ENCODE measurements at regions not wholly inside any gene's neighbourhood (a gene's known extent, or its start where the extent isn't known, plus 50 kb on each side); places are given as distances from the start of the nearest gene placed in this dataset.

- ATAC-seq (ENCODE audit: poor library complexity) = no peak
Observed at GRCh38 chr3:117003501-117003900, 293.9 kb downstream of the TUSC7 start.

GRCh38 chr3:117005274-117005673 is 295.7 kb downstream of the TUSC7 start:
- intact Hi-C loops (cut with DNase I, micrococcal nuclease) = no loop called here
- TF ChIP-seq CTCF (IDR thresholded peaks at IDR 0.05) = no peak
- CTCF ChIA-PET = no interaction called here
- H3K9me3 Mint-ChIP-seq = peaks cover 2% of the 10 kb centered on the region
- POLR2A ChIA-PET = no interaction called here
- DNase-seq = no peak
- Histone ChIP-seq H3K4me3 (ENCODE audit: low read length) (no peak overlapping the region), H3K4me1 (ENCODE audit: insufficient read depth, low read length) (no peaks in the 10 kb centered on the region), H3K36me3 (ENCODE audit: insufficient read depth, low read length) (no peaks in the 10 kb centered on the region), H3K9me3 (ENCODE audit: control insufficient read depth in 1 of 2, insufficient read depth in 1 of 2, low read length in 2 of 2) (no peaks in the 10 kb centered on the region), H3K27me3 (ENCODE audit: control insufficient read depth in 1 of 2, insufficient read depth in 2 of 2, low read length in 2 of 2) (no peaks in the 10 kb centered on the region), H3K27ac (ENCODE audit: low read depth in 1 of 2, low read length in 2 of 2) (no peak overlapping the region)
- no peaks in the 10 kb centered on the region for H3K36me3 Mint-ChIP-seq (ENCODE audit: low read depth)
- no peak overlapping the region for H3K27ac Mint-ChIP-seq
- no peak overlapping the region for H3K4me3 Mint-ChIP-seq
- ATAC-seq (ENCODE audit: poor library complexity) = no peak
- H3K27me3 Mint-ChIP-seq = no peaks in the 10 kb centered on the region
- no peaks in the 10 kb centered on the region for H3K4me1 Mint-ChIP-seq (ENCODE audit: low read depth)

More at GRCh38 chr3:117003501-117003900, 293.9 kb downstream of the TUSC7 start:
- Mint-ChIP-seq H3K9me3 (peaks cover 2% of the 10 kb centered on the region), H3K4me1 (ENCODE audit: low read depth) (no peaks in the 10 kb centered on the region), H3K36me3 (ENCODE audit: low read depth) (no peaks in the 10 kb centered on the region), H3K27me3 (no peaks in the 10 kb centered on the region), H3K27ac (no peak overlapping the region), H3K4me3 (no peak overlapping the region)
- no peak for TF ChIP-seq CTCF (IDR thresholded peaks at IDR 0.05)
- ChIA-PET POLR2A (no interaction called here), CTCF (no interaction called here)
- Histone ChIP-seq H3K4me1 (ENCODE audit: insufficient read depth, low read length) (no peaks in the 10 kb centered on the region), H3K4me3 (ENCODE audit: low read length) (no peak overlapping the region), H3K27ac (ENCODE audit: low read depth in 1 of 2, low read length in 2 of 2) (no peak overlapping the region), H3K9me3 (ENCODE audit: control insufficient read depth in 1 of 2, insufficient read depth in 1 of 2, low read length in 2 of 2) (no peaks in the 10 kb centered on the region), H3K36me3 (ENCODE audit: insufficient read depth, low read length) (no peaks in the 10 kb centered on the region), H3K27me3 (ENCODE audit: control insufficient read depth in 1 of 2, insufficient read depth in 2 of 2, low read length in 2 of 2) (no peaks in the 10 kb centered on the region)
- DNase-seq = no peak
- intact Hi-C loops (cut with DNase I, micrococcal nuclease) = no loop called here

- intact Hi-C loops (cut with DNase I, micrococcal nuclease) = no loop called here
- ChIA-PET POLR2A (no interaction called here), CTCF (no interaction called here)
- peaks cover 2% of the 10 kb centered on the region for H3K9me3 Mint-ChIP-seq
- Histone ChIP-seq H3K27me3 (ENCODE audit: control insufficient read depth in 1 of 2, insufficient read depth in 2 of 2, low read length in 2 of 2) (no peaks in the 10 kb centered on the region), H3K4me1 (ENCODE audit: insufficient read depth, low read length) (no peaks in the 10 kb centered on the region), H3K36me3 (ENCODE audit: insufficient read depth, low read length) (no peaks in the 10 kb centered on the region), H3K4me3 (ENCODE audit: low read length) (no peak overlapping the region), H3K27ac (ENCODE audit: low read depth in 1 of 2, low read length in 2 of 2) (no peak overlapping the region), H3K9me3 (ENCODE audit: control insufficient read depth in 1 of 2, insufficient read depth in 1 of 2, low read length in 2 of 2) (no peaks in the 10 kb centered on the region)
- no peak overlapping the region for H3K4me3 Mint-ChIP-seq
- H3K4me1 Mint-ChIP-seq (ENCODE audit: low read depth) = no peaks in the 10 kb centered on the region
- no peaks in the 10 kb centered on the region for H3K36me3 Mint-ChIP-seq (ENCODE audit: low read depth)
- ATAC-seq (ENCODE audit: poor library complexity) (no peak), DNase-seq (no peak)
- no peak for TF ChIP-seq CTCF (IDR thresholded peaks at IDR 0.05)
- no peaks in the 10 kb centered on the region for H3K27me3 Mint-ChIP-seq
- no peak overlapping the region for H3K27ac Mint-ChIP-seq
Observed at GRCh38 chr3:117005911-117006522, 296.4 kb downstream of the TUSC7 start.

Measured in CD4-positive, alpha-beta T cell (primary cell).